Mesenchymal stem cell (in vitro differentiated cells and primary cell): ENCODE measurements at regions not wholly inside any gene's neighbourhood (a gene's known extent, or its start where the extent isn't known, plus 50 kb on each side); places are given as distances from the start of the nearest gene placed in this dataset.
"Not testable (repeated sequence)": the region's sequence is repeated elsewhere in the genome, so short reads cannot be mapped to it uniquely, and the experiment has no call there.

Experiments used
- DNase-seq: peaks from one replicate; pipeline ENCODE4 v3.0.0-alpha.2; 2013
- H2AFZ ChIP-seq: one replicate; pipeline ENCODE4 v1.6.1; 2013; ENCODE audit warnings: low read depth, mild to moderate bottlenecking, control low read depth, inconsistent platforms, low read length, moderate library complexity
- H2AK5ac ChIP-seq: 2 replicates; pipeline ENCODE4 v1.6.1; 2013; ENCODE audit warnings: low read length, moderate library complexity, mild to moderate bottlenecking, inconsistent platforms; ENCODE audit not compliant: severe bottlenecking
- H2BK120ac ChIP-seq: one replicate; pipeline ENCODE4 v1.6.1; 2013; ENCODE audit warnings: low read depth, mild to moderate bottlenecking, inconsistent platforms, low read length, moderate library complexity
- H2BK12ac ChIP-seq, 2 experiments: one replicate each; pipeline ENCODE4 v1.6.1; 2013; ENCODE audit warnings: inconsistent platforms in 2 of 2, low read length in 2 of 2, mild to moderate bottlenecking in 2 of 2, moderate library complexity in 2 of 2, control low read depth in 1 of 2
- H2BK15ac ChIP-seq: one replicate; pipeline ENCODE4 v1.6.1; 2013; ENCODE audit warnings: mild to moderate bottlenecking, low read depth, inconsistent platforms; ENCODE audit not compliant: poor library complexity, severe bottlenecking
- H2BK5ac ChIP-seq: 2 replicates; pipeline ENCODE4 v1.6.1; 2013; ENCODE audit warnings: low read depth, mild to moderate bottlenecking, low read length, control low read depth, inconsistent platforms; ENCODE audit not compliant: poor library complexity, severe bottlenecking
- H3K14ac ChIP-seq, 2 experiments: one replicate each; pipeline ENCODE4 v1.6.1; 2013; ENCODE audit warnings: inconsistent platforms in 2 of 2, low read length in 2 of 2, control low read depth in 1 of 2, mild to moderate bottlenecking in 1 of 2, moderate library complexity in 1 of 2
- H3K18ac ChIP-seq, 2 experiments: one replicate each; pipeline ENCODE4 v1.6.1; 2013; ENCODE audit warnings: inconsistent platforms in 2 of 2, low read length in 2 of 2, control low read depth in 1 of 2, low read depth in 1 of 2, mild to moderate bottlenecking in 1 of 2
- H3K23ac ChIP-seq, 2 experiments: one replicate each; pipeline ENCODE4 v1.6.1; 2013; ENCODE audit warnings: inconsistent platforms in 2 of 2, low read length in 2 of 2, mild to moderate bottlenecking in 2 of 2, moderate library complexity in 2 of 2, control low read depth in 1 of 2
- H3K27ac ChIP-seq: 2 replicates; pipeline ENCODE4 v1.5.1; 2013; ENCODE audit warnings: mild to moderate bottlenecking, moderate library complexity, low read length, control low read depth, inconsistent platforms; ENCODE audit not compliant: poor library complexity, severe bottlenecking
- H3K27me3 ChIP-seq, 2 experiments: 2 replicates each; pipeline versions ENCODE4 v1.6.1 to v1.7.0; 2013; ENCODE audit warnings: low read length in 2 of 2, mild to moderate bottlenecking in 2 of 2, moderate library complexity in 2 of 2, control low read depth in 1 of 2, inconsistent platforms in 1 of 2; ENCODE audit not compliant: control insufficient read depth in 1 of 2, insufficient read depth in 1 of 2
- H3K36me3 ChIP-seq, 2 experiments: 2 replicates each; pipeline versions ENCODE4 v1.6.1 to v1.7.0; 2013; ENCODE audit warnings: low read length in 2 of 2, control low read depth in 1 of 2, inconsistent platforms in 1 of 2, low read depth in 1 of 2, mild to moderate bottlenecking in 1 of 2; ENCODE audit not compliant: insufficient read depth in 2 of 2, control insufficient read depth in 1 of 2
- H3K4ac ChIP-seq, 2 experiments: one replicate each; pipeline ENCODE4 v1.6.1; 2013; ENCODE audit warnings: inconsistent platforms in 2 of 2, low read length in 2 of 2, mild to moderate bottlenecking in 2 of 2, moderate library complexity in 2 of 2, control low read depth in 1 of 2, low read depth in 1 of 2
- H3K4me1 ChIP-seq: 2 replicates; pipeline ENCODE4 v1.6.1; 2013; ENCODE audit warnings: low read depth, low read length, control low read depth; ENCODE audit not compliant: control insufficient read depth, insufficient read depth
- H3K4me2 ChIP-seq: 2 replicates; pipeline ENCODE4 v1.6.1; 2013; ENCODE audit warnings: low read length, mild to moderate bottlenecking, inconsistent platforms; ENCODE audit not compliant: poor library complexity, severe bottlenecking
- H3K4me3 ChIP-seq, 2 experiments: 2 replicates each; pipeline versions ENCODE4 v1.5.1 to v1.7.0; 2013; ENCODE audit warnings: low read length in 2 of 2, mild to moderate bottlenecking in 2 of 2, control low read depth in 1 of 2, low read depth in 1 of 2; ENCODE audit not compliant: insufficient read depth in 1 of 2
- H3K79me1 ChIP-seq: replicated peaks from 2 replicates; pipeline ENCODE4 v1.6.1; 2013; ENCODE audit warnings: mild to moderate bottlenecking, control low read depth, low read length, inconsistent platforms; ENCODE audit not compliant: poor library complexity, severe bottlenecking
- H3K9ac ChIP-seq: 2 replicates; pipeline ENCODE4 v1.7.0; 2013; ENCODE audit warnings: mild to moderate bottlenecking, low read length, moderate library complexity
- H3K9me3 ChIP-seq: 2 replicates; pipeline ENCODE4 v1.7.0; 2013; ENCODE audit warnings: mild to moderate bottlenecking, low read length; ENCODE audit not compliant: control insufficient read depth
- H4K8ac ChIP-seq: one replicate; pipeline ENCODE4 v1.6.1; 2013; ENCODE audit warnings: inconsistent platforms, mild to moderate bottlenecking, low read length, moderate library complexity
- H4K91ac ChIP-seq: one replicate; pipeline ENCODE4 v1.6.1; 2013; ENCODE audit warnings: mild to moderate bottlenecking, low read length, inconsistent platforms
- WGBS: methylation state at CpG from one replicate; pipeline ENCODE4 v1.1.7; 2013; ENCODE audit warnings: mixed read lengths; 5-methylcytosine and 5-hydroxymethylcytosine counted together

DNA sequence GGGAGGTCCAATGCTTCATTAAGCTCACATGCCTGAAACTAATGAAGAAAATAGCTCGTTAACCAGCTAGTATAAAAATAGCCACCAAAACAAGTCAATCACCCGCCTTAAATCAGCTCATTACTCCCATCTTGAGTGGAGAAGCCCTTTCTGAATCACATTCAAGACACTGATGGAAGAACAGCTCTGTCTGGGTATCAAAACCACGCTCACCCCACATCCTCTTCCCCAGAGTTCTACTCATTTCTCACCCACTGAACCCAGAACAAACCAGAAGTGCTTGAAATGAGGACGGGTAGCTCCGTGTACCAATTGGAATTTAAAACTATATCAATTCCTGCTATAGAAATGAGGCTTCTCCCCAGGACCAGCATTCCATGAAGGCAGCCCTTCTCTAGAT lies 120.8 kb upstream of the CCZ1B start:
- not testable (repeated sequence) for H3K4me1 ChIP-seq, H2BK12ac ChIP-seq, H3K14ac ChIP-seq, H3K9me3 ChIP-seq, H3K79me1 ChIP-seq, H2BK5ac ChIP-seq, H3K4me3 ChIP-seq, H2AK5ac ChIP-seq, H4K91ac ChIP-seq, H3K27me3 ChIP-seq, H4K8ac ChIP-seq, H2BK120ac ChIP-seq, H3K9ac ChIP-seq, H3K36me3 ChIP-seq, H3K27ac ChIP-seq, H3K4me2 ChIP-seq, H2BK15ac ChIP-seq, H2AFZ ChIP-seq, H3K18ac ChIP-seq, DNase-seq, H3K4ac ChIP-seq, H3K23ac ChIP-seq
- 79% methylated on average over 5 of the region's 5 CpGs for WGBS

DNA sequence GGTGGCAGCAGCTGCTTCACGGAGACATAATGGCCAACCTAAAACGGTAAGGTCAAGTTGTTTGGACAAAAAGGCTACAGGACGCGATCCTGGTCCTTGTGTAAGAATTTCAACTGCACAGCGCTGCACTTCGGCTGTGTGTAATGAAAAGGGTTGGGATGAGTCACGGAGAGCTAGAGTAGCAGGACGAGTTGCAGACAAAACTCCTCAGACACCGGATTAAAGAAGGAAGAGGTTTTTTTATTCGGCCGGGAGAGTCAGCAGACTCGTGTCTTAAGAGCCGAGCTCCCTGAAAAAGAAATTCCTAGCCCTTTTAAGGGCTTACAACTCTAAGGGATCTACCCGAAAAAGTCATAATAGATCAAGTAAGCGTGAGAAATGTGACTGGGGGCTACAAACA lies 124.2 kb upstream of the CCZ1B start:
- not testable (repeated sequence) for H3K27ac ChIP-seq, H3K23ac ChIP-seq, H2BK120ac ChIP-seq, H3K27me3 ChIP-seq, H2BK15ac ChIP-seq, H4K8ac ChIP-seq, H3K4me1 ChIP-seq, H2AK5ac ChIP-seq, H2BK12ac ChIP-seq, H4K91ac ChIP-seq, H3K4ac ChIP-seq, H3K14ac ChIP-seq, H2AFZ ChIP-seq, H3K36me3 ChIP-seq, H3K79me1 ChIP-seq, H2BK5ac ChIP-seq, H3K4me3 ChIP-seq, H3K9me3 ChIP-seq, H3K4me2 ChIP-seq, H3K18ac ChIP-seq
- peak; percentile 56 for DNase-seq
- peak overlapping the region; percentile 26 for H3K9ac ChIP-seq
- 20% methylated on average over 8 of the region's 15 CpGs for WGBS

DNA sequence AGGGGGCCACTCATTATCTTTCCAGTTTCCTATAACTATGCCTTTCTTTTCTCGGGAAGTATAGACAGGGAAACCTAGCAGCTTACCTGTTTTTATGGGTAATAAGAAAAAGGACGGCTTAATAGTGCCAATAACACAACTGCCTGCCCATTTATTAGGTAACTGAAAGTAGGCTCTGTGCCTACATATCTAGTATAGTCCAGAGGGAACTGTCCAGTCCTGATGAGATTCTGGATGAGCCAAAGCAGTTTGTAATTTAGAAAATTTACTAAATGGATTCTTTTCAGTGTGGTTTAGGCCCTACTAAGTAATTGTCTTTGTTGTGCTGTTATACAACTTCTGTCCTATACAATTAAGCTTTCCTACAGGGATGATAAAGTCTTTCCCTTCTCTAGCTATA lies 125.5 kb upstream of the CCZ1B start:
- DNase-seq, H3K9me3 ChIP-seq, H3K14ac ChIP-seq, H3K27ac ChIP-seq, H2BK12ac ChIP-seq, H3K27me3 ChIP-seq, H4K8ac ChIP-seq, H3K4me3 ChIP-seq, H2BK120ac ChIP-seq, H4K91ac ChIP-seq, H3K4ac ChIP-seq, H3K9ac ChIP-seq, H3K79me1 ChIP-seq, H2BK5ac ChIP-seq, H2AK5ac ChIP-seq, H3K18ac ChIP-seq, H3K4me1 ChIP-seq, H3K36me3 ChIP-seq, H2BK15ac ChIP-seq, H3K4me2 ChIP-seq, H2AFZ ChIP-seq, H3K23ac ChIP-seq: not testable (repeated sequence)
- WGBS = no CpG with 5 or more reads among the region's 2 CpGs

- WGBS = 68% methylated on average over 13 of the region's 16 CpGs
Measured at GRCh38 chr7:6953138-6953797, 127.2 kb upstream of the CCZ1B start.

More at GRCh38 chr7:6953138-6953797, 127.2 kb upstream of the CCZ1B start:
- H3K18ac ChIP-seq, H2BK12ac ChIP-seq, H3K23ac ChIP-seq, H3K4me3 ChIP-seq, H2AK5ac ChIP-seq, H2BK15ac ChIP-seq, H3K4ac ChIP-seq, H3K4me1 ChIP-seq, H3K36me3 ChIP-seq, H4K91ac ChIP-seq, H3K4me2 ChIP-seq, H3K9me3 ChIP-seq, DNase-seq, H2BK5ac ChIP-seq, H3K14ac ChIP-seq, H2BK120ac ChIP-seq, H3K9ac ChIP-seq, H3K27me3 ChIP-seq, H3K27ac ChIP-seq, H2AFZ ChIP-seq, H3K79me1 ChIP-seq, H4K8ac ChIP-seq: not testable (repeated sequence)
